ENCODE measurements at regions not wholly inside any gene's neighbourhood (a gene's known extent, or its start where the extent isn't known, plus 50 kb on each side); places are given as distances from the start of the nearest gene placed in this dataset.

- H3K56ac ChIP-seq (ENCODE audit: low read length): no peak overlapping the region
- H3K79me1 ChIP-seq (ENCODE audit: low read length): no peaks in the 10 kb centered on the region
- H2BK15ac ChIP-seq (replicated peaks; ENCODE audit: low read depth): peak overlapping the region; percentile 74
- H2BK5ac ChIP-seq (ENCODE audit: low read length): no peak overlapping the region
- no peak overlapping the region for H3K4me3 ChIP-seq (ENCODE audit: low read length)
- no peak overlapping the region for H4K8ac ChIP-seq (ENCODE audit: low read depth, low read length)
- no peak overlapping the region for H3K23ac ChIP-seq (ENCODE audit: low read length)
- no peaks in the 10 kb centered on the region for H3K36me3 ChIP-seq (ENCODE audit: control insufficient read depth, insufficient read depth, low read length)
- no peak for DNase-seq
- H3K79me2 ChIP-seq (ENCODE audit: control insufficient read depth, insufficient read depth, low read length): no peaks in the 10 kb centered on the region
- H3K27ac ChIP-seq (ENCODE audit: low read depth, low read length): no peak overlapping the region
- H2AK5ac ChIP-seq (ENCODE audit: low read length): no peak overlapping the region
- H3K18ac ChIP-seq (ENCODE audit: low read length): peak overlapping the region; percentile 70
- H4K5ac ChIP-seq (ENCODE audit: low read length): no peak overlapping the region
- peaks cover 4% of the 10 kb centered on the region for H3K4me1 ChIP-seq (ENCODE audit: control insufficient read depth, low read depth, low read length)
- no peak overlapping the region for H3K4ac ChIP-seq (ENCODE audit: low read depth, low read length)
- H3K27me3 ChIP-seq (ENCODE audit: insufficient read depth, low read length, poor library complexity): no peaks in the 10 kb centered on the region
- H3K4me2 ChIP-seq (ENCODE audit: low read length): no peak overlapping the region
- WGBS (ENCODE audit: extremely low coverage, insufficient coverage, low lambda C conversion rate): no CpG with 5 or more reads among the region's 1 CpG
- peak overlapping the region; percentile 54 for H2BK120ac ChIP-seq (ENCODE audit: low read depth, low read length)
- H3K9ac ChIP-seq (ENCODE audit: low read length): no peak overlapping the region
Observed at GRCh38 chr5:116765441-116765840, 190.8 kb upstream of the SEMA6A start.

GRCh38 chr5:116764941-116765340 is 190.3 kb upstream of the SEMA6A start:
- WGBS (ENCODE audit: extremely low coverage, insufficient coverage, low lambda C conversion rate): no CpG with 5 or more reads among the region's 2 CpGs

GRCh38 chr5:116763987-116764866 is 189.6 kb upstream of the SEMA6A start:
- Histone ChIP-seq H3K4ac (ENCODE audit: low read depth, low read length) (no peak overlapping the region), H3K27me3 (ENCODE audit: insufficient read depth, low read length, poor library complexity) (no peaks in the 10 kb centered on the region)

More at GRCh38 chr5:116764941-116765340, 190.3 kb upstream of the SEMA6A start:
- no peak overlapping the region for H3K9ac ChIP-seq (ENCODE audit: low read length)
- no peak for DNase-seq
- no peak overlapping the region for H2BK5ac ChIP-seq (ENCODE audit: low read length)
- no peak overlapping the region for H3K4me3 ChIP-seq (ENCODE audit: low read length)
- no peak overlapping the region for H4K8ac ChIP-seq (ENCODE audit: low read depth, low read length)
- H3K79me2 ChIP-seq (ENCODE audit: control insufficient read depth, insufficient read depth, low read length): no peaks in the 10 kb centered on the region
- H3K56ac ChIP-seq (ENCODE audit: low read length): no peak overlapping the region
- H3K4me1 ChIP-seq (ENCODE audit: control insufficient read depth, low read depth, low read length): peaks cover 4% of the 10 kb centered on the region
- H3K18ac ChIP-seq (ENCODE audit: low read length): peak overlapping the region; percentile 70
- H2BK120ac ChIP-seq (ENCODE audit: low read depth, low read length): peak overlapping the region; percentile 54
- H3K27ac ChIP-seq (ENCODE audit: low read depth, low read length): no peak overlapping the region
- H2AK5ac ChIP-seq (ENCODE audit: low read length): no peak overlapping the region
- no peak overlapping the region for H4K5ac ChIP-seq (ENCODE audit: low read length)
- no peak overlapping the region for H3K4me2 ChIP-seq (ENCODE audit: low read length)
- no peak overlapping the region for H2BK15ac ChIP-seq (replicated peaks; ENCODE audit: low read depth)
- no peak overlapping the region for H3K4ac ChIP-seq (ENCODE audit: low read depth, low read length)
- no peak overlapping the region for H3K23ac ChIP-seq (ENCODE audit: low read length)
- no peaks in the 10 kb centered on the region for H3K79me1 ChIP-seq (ENCODE audit: low read length)
- no peaks in the 10 kb centered on the region for H3K27me3 ChIP-seq (ENCODE audit: insufficient read depth, low read length, poor library complexity)
- no peaks in the 10 kb centered on the region for H3K36me3 ChIP-seq (ENCODE audit: control insufficient read depth, insufficient read depth, low read length)

GRCh38 chr5:116759860-116760640 is 185.4 kb upstream of the SEMA6A start:
- no peak overlapping the region for H3K27ac ChIP-seq (ENCODE audit: low read depth, low read length)
- DNase-seq: peak; percentile 69

More at GRCh38 chr5:116763987-116764866, 189.6 kb upstream of the SEMA6A start:
- Histone ChIP-seq H2BK5ac (ENCODE audit: low read length) (no peak overlapping the region), H3K4me3 (ENCODE audit: low read length) (no peak overlapping the region), H2BK120ac (ENCODE audit: low read depth, low read length) (peak overlapping the region; percentile 35), H3K9ac (ENCODE audit: low read length) (no peak overlapping the region), H3K56ac (ENCODE audit: low read length) (peak overlapping the region; percentile 6), H2AK5ac (ENCODE audit: low read length) (no peak overlapping the region), H3K4me2 (ENCODE audit: low read length) (no peak overlapping the region), H3K18ac (ENCODE audit: low read length) (peak overlapping the region; percentile 85), H2BK15ac (replicated peaks; ENCODE audit: low read depth) (peak overlapping the region; percentile 41), H3K79me2 (ENCODE audit: control insufficient read depth, insufficient read depth, low read length) (no peaks in the 10 kb centered on the region), H4K8ac (ENCODE audit: low read depth, low read length) (no peak overlapping the region), H4K5ac (ENCODE audit: low read length) (no peak overlapping the region), H3K36me3 (ENCODE audit: control insufficient read depth, insufficient read depth, low read length) (no peaks in the 10 kb centered on the region), H3K4me1 (ENCODE audit: control insufficient read depth, low read depth, low read length) (peaks cover 4% of the 10 kb centered on the region), H3K27ac (ENCODE audit: low read depth, low read length) (no peak overlapping the region), H3K23ac (ENCODE audit: low read length) (no peak overlapping the region), H3K79me1 (ENCODE audit: low read length) (no peaks in the 10 kb centered on the region)
- WGBS (ENCODE audit: extremely low coverage, insufficient coverage, low lambda C conversion rate): no CpG with 5 or more reads among the region's 19 CpGs
- DNase-seq: no peak

GRCh38 chr5:116757326-116757725 is 182.7 kb upstream of the SEMA6A start:
- Histone ChIP-seq H4K5ac (ENCODE audit: low read length) (no peak overlapping the region), H3K9ac (ENCODE audit: low read length) (no peak overlapping the region), H3K23ac (ENCODE audit: low read length) (no peak overlapping the region), H3K79me1 (ENCODE audit: low read length) (no peaks in the 10 kb centered on the region), H3K4me1 (ENCODE audit: control insufficient read depth, low read depth, low read length) (peaks cover 4% of the 10 kb centered on the region), H3K27ac (ENCODE audit: low read depth, low read length) (no peak overlapping the region), H3K4me3 (ENCODE audit: low read length) (no peak overlapping the region), H3K4ac (ENCODE audit: low read depth, low read length) (no peak overlapping the region), H3K56ac (ENCODE audit: low read length) (no peak overlapping the region), H2BK15ac (replicated peaks; ENCODE audit: low read depth) (no peak overlapping the region), H3K79me2 (ENCODE audit: control insufficient read depth, insufficient read depth, low read length) (no peaks in the 10 kb centered on the region), H3K36me3 (ENCODE audit: control insufficient read depth, insufficient read depth, low read length) (no peaks in the 10 kb centered on the region), H3K4me2 (ENCODE audit: low read length) (no peak overlapping the region), H4K8ac (ENCODE audit: low read depth, low read length) (no peak overlapping the region), H2AK5ac (ENCODE audit: low read length) (no peak overlapping the region), H2BK120ac (ENCODE audit: low read depth, low read length) (no peak overlapping the region), H3K18ac (ENCODE audit: low read length) (no peak overlapping the region), H3K27me3 (ENCODE audit: insufficient read depth, low read length, poor library complexity) (no peaks in the 10 kb centered on the region), H2BK5ac (ENCODE audit: low read length) (no peak overlapping the region)
- DNase-seq: no peak
- no CpG with 5 or more reads among the region's 1 CpG for WGBS (ENCODE audit: extremely low coverage, insufficient coverage, low lambda C conversion rate)

More at GRCh38 chr5:116759860-116760640, 185.4 kb upstream of the SEMA6A start:
- Histone ChIP-seq H3K9ac (ENCODE audit: low read length) (no peak overlapping the region), H3K36me3 (ENCODE audit: control insufficient read depth, insufficient read depth, low read length) (no peaks in the 10 kb centered on the region), H3K4ac (ENCODE audit: low read depth, low read length) (peak overlapping the region; percentile 20), H4K8ac (ENCODE audit: low read depth, low read length) (no peak overlapping the region), H3K23ac (ENCODE audit: low read length) (no peak overlapping the region), H2BK120ac (ENCODE audit: low read depth, low read length) (peak overlapping the region; percentile 4), H3K56ac (ENCODE audit: low read length) (no peak overlapping the region), H3K27me3 (ENCODE audit: insufficient read depth, low read length, poor library complexity) (no peaks in the 10 kb centered on the region), H3K18ac (ENCODE audit: low read length) (peak overlapping the region; percentile 57), H3K4me1 (ENCODE audit: control insufficient read depth, low read depth, low read length) (peaks cover 4% of the 10 kb centered on the region), H2BK5ac (ENCODE audit: low read length) (no peak overlapping the region), H2BK15ac (replicated peaks; ENCODE audit: low read depth) (no peak overlapping the region), H3K79me2 (ENCODE audit: control insufficient read depth, insufficient read depth, low read length) (no peaks in the 10 kb centered on the region), H2AK5ac (ENCODE audit: low read length) (no peak overlapping the region), H3K4me3 (ENCODE audit: low read length) (no peak overlapping the region), H3K4me2 (ENCODE audit: low read length) (no peak overlapping the region), H3K79me1 (ENCODE audit: low read length) (no peaks in the 10 kb centered on the region), H4K5ac (ENCODE audit: low read length) (no peak overlapping the region)
- no CpG with 5 or more reads among the region's 10 CpGs for WGBS (ENCODE audit: extremely low coverage, insufficient coverage, low lambda C conversion rate)
